ENCODE measurements at regions not wholly inside any gene's neighbourhood (a gene's known extent, or its start where the extent isn't known, plus 50 kb on each side); places are given as distances from the start of the nearest gene placed in this dataset.
"Not testable (repeated sequence)": the region's sequence is repeated elsewhere in the genome, so short reads cannot be mapped to it uniquely, and the experiment has no call there.

- DNase-seq: no peak
Measured at GRCh38 chr9:29511680-29512079, 1938.4 kb upstream of the C9orf72 start.

- DNase-seq: no peak
Measured at GRCh38 chr9:29514336-29514735, 1941.1 kb upstream of the C9orf72 start.

- DNase-seq: no peak
Measured at GRCh38 chr9:29514862-29515261, 1941.6 kb upstream of the C9orf72 start.

DNA sequence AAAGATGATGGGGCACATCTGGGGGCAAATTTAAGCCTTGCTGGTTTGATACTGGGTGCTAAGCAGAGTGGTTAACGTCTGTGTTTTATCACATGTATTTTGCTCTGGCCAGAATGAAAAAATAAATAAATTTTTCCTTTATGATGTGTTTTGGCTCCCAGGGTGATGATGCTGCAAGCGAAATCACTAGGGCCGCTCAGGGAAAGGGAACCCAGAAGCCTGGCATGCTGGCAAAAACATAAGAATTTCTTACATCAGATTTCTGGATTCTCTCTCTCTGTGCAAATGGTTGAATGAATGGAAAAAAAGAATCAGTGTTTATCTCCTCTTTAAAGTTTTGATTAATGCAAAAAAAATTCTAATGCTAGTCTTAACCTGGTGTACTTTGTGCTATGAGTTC, 1975.2 kb upstream of the C9orf72 start:
- no peak for DNase-seq

DNA sequence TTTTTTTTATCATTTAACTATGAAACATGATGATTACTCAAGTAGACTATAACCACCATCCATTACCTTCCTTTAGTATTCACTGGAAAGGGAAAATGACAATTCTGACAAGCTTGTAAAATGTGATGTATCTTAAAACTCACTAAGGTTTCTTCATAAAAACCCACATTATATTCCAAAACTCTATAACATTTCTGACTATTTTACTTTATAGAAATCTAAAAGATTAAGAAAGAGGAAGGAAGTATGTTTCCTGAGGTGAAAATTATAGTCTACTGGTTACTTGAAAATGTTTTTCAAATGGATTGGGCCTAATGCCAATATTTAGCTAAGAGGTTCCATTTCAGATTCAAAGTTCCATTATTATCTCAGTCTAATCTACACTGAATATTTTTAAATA, 1982.2 kb upstream of the C9orf72 start:
- no peak for DNase-seq

DNA sequence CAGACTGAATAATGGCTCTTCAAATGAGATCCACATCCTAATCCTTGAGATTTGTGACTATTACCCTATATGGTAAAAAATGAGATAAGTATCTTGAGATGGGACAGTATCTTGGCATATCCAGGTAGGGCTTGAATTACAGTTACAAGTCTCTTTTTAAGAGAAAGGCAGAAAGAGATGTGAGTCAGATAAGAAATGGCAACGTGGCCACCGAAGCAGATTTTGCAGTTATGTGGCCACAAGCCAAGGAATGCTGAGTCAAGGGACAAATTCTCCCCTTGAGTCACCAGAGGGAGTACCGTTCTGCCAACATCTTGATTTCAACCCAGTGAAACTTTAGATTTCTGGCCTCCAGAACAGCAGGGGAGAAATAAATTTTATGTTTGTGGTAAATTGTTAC, 1983.0 kb upstream of the C9orf72 start:
- no peak for DNase-seq

DNA sequence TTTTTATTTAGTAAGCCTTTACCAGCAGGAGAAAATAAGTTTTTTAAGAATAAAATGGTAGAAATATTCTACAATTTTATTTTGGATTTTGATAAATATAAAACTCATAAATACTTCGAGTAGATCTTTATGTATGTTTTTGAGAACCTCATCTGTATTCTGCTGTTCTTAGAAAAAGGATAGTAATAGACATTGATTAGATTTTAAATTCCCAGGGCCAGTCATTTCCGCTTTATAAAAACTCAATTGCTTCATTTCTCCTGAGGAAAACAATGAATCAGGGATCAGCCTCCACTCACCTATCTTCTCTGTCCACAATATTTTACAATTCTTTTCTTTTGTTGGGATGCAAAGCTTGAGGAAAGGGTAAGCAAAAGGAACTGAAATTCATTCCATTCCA, 1983.5 kb upstream of the C9orf72 start:
- DNase-seq: no peak

DNA sequence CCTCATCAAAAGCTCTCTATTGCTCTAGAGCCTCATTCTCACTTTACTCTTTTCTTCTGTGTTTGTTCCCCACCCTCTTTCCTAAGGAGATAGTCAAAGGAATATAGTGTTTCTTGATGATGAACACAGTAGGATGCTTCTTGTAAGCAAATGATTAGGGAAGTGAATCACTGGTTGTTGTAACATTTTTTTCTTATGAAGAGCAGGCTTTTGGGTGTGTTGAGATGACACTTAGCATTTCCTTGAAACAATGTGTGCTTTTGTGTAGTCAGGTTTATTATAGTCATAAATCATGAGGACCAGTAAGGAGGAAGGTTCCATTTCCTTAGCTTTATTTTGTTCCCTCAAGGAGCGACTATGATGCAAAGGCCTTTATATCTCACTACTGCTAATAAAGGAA, 1991.3 kb upstream of the C9orf72 start:
- DNase-seq: no peak

- DNase-seq: no peak
Measured at GRCh38 chr9:29575219-29575618, 2001.9 kb upstream of the C9orf72 start.

GRCh38 chr9:29588361-29588760, 2015.1 kb upstream of the C9orf72 start:
- DNase-seq: no peak

DNA sequence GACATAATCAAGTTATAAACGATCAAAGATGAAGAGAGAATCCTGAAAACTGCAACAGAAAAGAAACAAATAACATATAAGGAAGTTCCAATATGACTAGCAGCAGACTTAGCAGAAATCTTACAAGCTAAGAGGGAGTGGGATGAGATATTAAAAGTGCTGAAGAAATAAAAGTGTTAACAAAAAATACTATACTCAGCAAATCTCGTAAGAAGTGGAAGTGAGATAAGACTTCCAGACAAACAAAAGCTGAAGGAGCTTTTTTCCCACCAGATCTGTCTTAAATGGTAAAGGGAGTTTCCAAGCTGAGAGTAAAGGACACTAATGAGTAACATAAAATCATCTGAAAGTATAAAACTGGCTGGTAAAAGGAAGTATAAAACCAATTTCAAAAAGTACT, 2036.0 kb upstream of the C9orf72 start:
- no peak for DNase-seq

DNA sequence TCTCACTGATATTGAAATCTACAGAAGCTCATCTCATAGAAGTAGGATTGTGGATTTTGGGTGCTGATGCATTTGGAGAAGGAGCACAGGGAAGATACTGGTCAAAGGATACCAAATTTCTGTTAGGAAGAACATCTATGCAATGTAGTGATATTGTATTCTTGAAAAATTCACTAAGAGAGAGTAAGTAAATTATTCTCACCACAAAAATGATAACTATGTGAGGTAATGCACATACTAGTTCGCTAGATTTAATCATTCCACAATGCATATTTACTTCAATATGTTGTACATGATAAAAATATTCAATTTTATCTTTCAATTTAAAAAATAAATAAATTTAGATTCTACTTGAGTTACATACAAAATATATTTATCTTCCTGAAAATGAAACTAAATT, 2040.5 kb upstream of the C9orf72 start:
- DNase-seq: no peak

- DNase-seq: no peak
Measured at GRCh38 chr9:29616844-29617243, 2043.6 kb upstream of the C9orf72 start.

DNA sequence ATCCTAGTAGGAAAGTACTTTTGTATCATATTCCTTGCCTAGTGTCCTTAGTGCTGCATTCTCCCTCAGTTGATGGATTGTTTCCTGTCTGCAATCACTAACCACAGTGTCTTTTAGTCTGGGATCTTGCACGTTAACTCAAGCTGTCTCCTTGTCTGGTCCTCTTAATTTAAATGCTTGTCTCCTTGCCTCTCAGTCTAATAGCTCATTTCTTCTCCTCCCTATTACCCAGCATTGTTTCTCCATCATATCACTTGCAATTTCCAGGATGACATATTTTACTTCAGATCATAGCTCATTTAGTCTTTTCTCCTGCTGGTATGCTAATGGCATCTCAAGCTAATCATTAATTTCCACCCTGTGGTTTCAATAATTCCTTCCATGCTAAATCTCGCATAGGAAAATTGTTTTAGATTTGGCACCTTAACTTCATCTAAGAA, 2052.0 kb upstream of the C9orf72 start:
- no peak for DNase-seq

DNA sequence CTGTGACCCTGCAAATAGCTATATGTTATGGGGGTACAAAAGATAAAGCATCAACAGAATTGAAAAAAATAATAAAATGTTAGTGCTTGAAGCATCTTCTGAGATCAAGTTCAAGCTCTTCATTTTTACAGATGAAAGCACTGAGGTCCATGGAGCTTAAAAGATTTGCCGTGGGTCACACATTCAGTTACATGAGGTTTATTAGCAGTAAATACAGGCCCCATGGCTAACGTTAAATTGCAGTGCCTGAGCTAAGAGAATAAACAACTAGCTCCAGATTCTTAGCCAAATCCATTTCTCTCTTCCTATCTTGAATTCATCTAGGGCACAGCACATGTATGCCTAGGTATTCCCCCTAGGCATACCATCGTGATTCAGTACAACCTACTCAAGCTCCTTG, 2052.7 kb upstream of the C9orf72 start:
- DNase-seq: no peak

- not testable (repeated sequence) for DNase-seq
Measured at GRCh38 chr9:29628856-29629255, 2055.6 kb upstream of the C9orf72 start.

GRCh38 chr9:29637471-29638237, 2064.4 kb upstream of the C9orf72 start:
- no peak for DNase-seq

- no peak for DNase-seq
Measured at GRCh38 chr9:29640507-29640906, 2067.2 kb upstream of the C9orf72 start.

- DNase-seq: no peak
Measured at GRCh38 chr9:29644514-29644913, 2071.2 kb upstream of the C9orf72 start.

- no peak for DNase-seq
Measured at GRCh38 chr9:29647451-29647850, 2074.2 kb upstream of the C9orf72 start.

DNA sequence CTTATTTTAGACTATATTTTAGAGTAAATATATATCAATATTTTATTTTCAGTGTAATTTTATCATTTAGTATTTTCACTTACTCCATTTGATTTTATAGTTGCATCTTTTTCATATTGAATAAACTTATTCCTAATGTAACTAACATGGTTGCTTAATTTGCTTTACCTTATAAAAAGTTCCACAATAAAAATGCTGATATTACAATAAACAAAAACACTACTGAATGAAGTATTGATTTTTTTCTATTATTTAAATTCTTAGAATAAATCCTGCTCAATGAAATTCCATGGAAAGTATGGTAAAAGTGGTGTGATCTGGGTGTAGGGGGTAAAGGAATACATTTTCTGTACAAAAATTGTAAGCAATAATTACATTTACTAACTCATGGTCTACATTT, 2074.9 kb upstream of the C9orf72 start:
- DNase-seq: no peak

DNA sequence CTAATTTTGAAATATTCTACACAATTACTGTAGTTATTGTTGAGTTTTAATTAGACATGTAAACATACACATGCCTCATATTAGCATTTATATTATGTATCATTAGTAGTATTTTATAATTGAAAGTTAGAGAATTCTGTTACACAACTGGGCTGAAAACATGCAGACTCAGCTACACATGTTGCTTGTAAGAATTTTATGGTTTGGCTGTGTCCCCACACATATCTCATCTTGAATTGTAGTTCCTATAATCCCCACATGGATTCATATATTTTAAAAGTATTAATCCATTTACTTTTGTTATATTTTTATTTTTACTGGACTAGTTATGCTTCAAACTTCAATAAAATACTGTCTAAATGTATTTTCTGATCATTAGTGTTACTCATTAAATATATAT, 2075.3 kb upstream of the C9orf72 start:
- DNase-seq: no peak

- DNase-seq: no peak
Measured at GRCh38 chr9:29656641-29657406, 2083.5 kb upstream of the C9orf72 start.

- no peak for DNase-seq
Measured at GRCh38 chr9:29657821-29658220, 2084.5 kb upstream of the C9orf72 start.

- no peak for DNase-seq
Measured at GRCh38 chr9:29659014-29659413, 2085.7 kb upstream of the C9orf72 start.
